SU-DHL-6 (cell line): ENCODE measurements at regions not wholly inside any gene's neighbourhood (a gene's known extent, or its start where the extent isn't known, plus 50 kb on each side); places are given as distances from the start of the nearest gene placed in this dataset.

Source experiments
- H2AFZ ChIP-seq: fragments of 200-600 bp; sonication (generic); 2 replicates; pipeline ENCODE4 v1.6.1; 2014; ENCODE audit warnings: low read depth, mild to moderate bottlenecking, moderate library complexity, mixed read lengths, antibody characterized with exemption, low read length; ENCODE audit not compliant: severe bottlenecking
- H3F3A ChIP-seq: fragments of 200-600 bp; shearing (Covaris generic); 2 replicates; pipeline ENCODE4 v1.6.0; 2016; ENCODE audit warnings: antibody characterized with exemption, mild to moderate bottlenecking; ENCODE audit not compliant: insufficient read depth
- H3K27ac ChIP-seq: fragments of 200-600 bp; sonication (generic); 2 replicates; pipeline ENCODE4 v1.5.1; 2016; ENCODE audit warnings: low read depth, mild to moderate bottlenecking, low read length, moderate library complexity, mixed read lengths
- H3K27me3 ChIP-seq: fragments of 200-600 bp; sonication (generic), shearing (Covaris generic); 2 replicates; pipeline ENCODE4 v1.6.0; 2014; ENCODE audit warnings: mild to moderate bottlenecking, low read length
- H3K36me3 ChIP-seq: fragments of 200-600 bp; sonication (generic); 2 replicates; pipeline ENCODE4 v1.6.1; 2014; ENCODE audit warnings: mild to moderate bottlenecking, low read length, mixed read lengths
- H3K4me2 ChIP-seq: fragments of 300-600, 200-600 bp; shearing (Covaris generic), sonication (generic); 2 replicates; pipeline ENCODE4 v1.6.0; 2014; ENCODE audit warnings: low read length, low read depth, mild to moderate bottlenecking; ENCODE audit not compliant: poor library complexity, severe bottlenecking
- H3K4me3 ChIP-seq: fragments of 200-600 bp; sonication (generic); 2 replicates; pipeline ENCODE4 v1.5.1; 2014; ENCODE audit warnings: antibody characterized with exemption, low read length, mild to moderate bottlenecking, mixed read lengths; ENCODE audit not compliant: insufficient read depth, poor library complexity, severe bottlenecking
- H3K79me2 ChIP-seq: fragments of 200-600 bp; sonication (generic); 2 replicates; pipeline ENCODE4 v1.6.1; 2014; ENCODE audit warnings: mild to moderate bottlenecking, low read length, moderate library complexity; ENCODE audit not compliant: insufficient read depth
- H3K9ac ChIP-seq: fragments of 200-600 bp; sonication (generic); 2 replicates; pipeline ENCODE4 v1.7.0; 2014; ENCODE audit warnings: mild to moderate bottlenecking, low read length
- H3K9me2 ChIP-seq: fragments of 200-600 bp; sonication (generic); replicated peaks from 2 replicates; pipeline ENCODE4 v1.6.1; 2014; ENCODE audit warnings: low read length; ENCODE audit not compliant: insufficient read depth
- H3K9me3 ChIP-seq: fragments of 200-600 bp; sonication (generic); 2 replicates; pipeline ENCODE4 v1.6.1; 2014; ENCODE audit warnings: low read length, mixed read lengths; ENCODE audit not compliant: insufficient read depth
- H4K20me1 ChIP-seq: fragments of 200-600 bp; sonication (generic); 2 replicates; pipeline ENCODE4 v1.6.1; 2014; ENCODE audit warnings: low read depth, mild to moderate bottlenecking, antibody characterized with exemption, low read length, moderate library complexity, mixed read lengths
- CTCF ChIP-seq: fragments of 200-600 bp; sonication (generic); IDR thresholded peaks from one replicate; pipeline ENCODE4 v1.5.1; 2017; ENCODE audit warnings: antibody characterized with exemption, mild to moderate bottlenecking, low read length, moderate library complexity; ENCODE audit not compliant: insufficient read depth, poor library complexity, severe bottlenecking
- EZH2phosphoT487 ChIP-seq: fragments of 200-600 bp; sonication (generic), shearing (Covaris generic); conservative IDR thresholded peaks from 2 replicates; pipeline ENCODE4 v1.6.1; 2018; ENCODE audit warnings: mild to moderate bottlenecking, antibody characterized with exemption, low read length, moderate library complexity, mixed read lengths

- Histone ChIP-seq H3K27ac (no peak overlapping the region), H3K9me3 (no peaks in the 10 kb centered on the region), H3K36me3 (no peaks in the 10 kb centered on the region), H3K27me3 (no peaks in the 10 kb centered on the region), H3K4me3 (no peak overlapping the region), H3K79me2 (no peaks in the 10 kb centered on the region), H3K9me2 (no peaks in the 10 kb centered on the region), H3F3A (no peaks in the 10 kb centered on the region), H3K4me2 (no peak overlapping the region), H3K9ac (no peak overlapping the region), H2AFZ (no peak overlapping the region), H4K20me1 (no peaks in the 10 kb centered on the region)
- TF ChIP-seq EZH2phosphoT487 = no peak
- TF ChIP-seq CTCF = no peak
These were observed 224.5 kb upstream of the TAPT1 start for GRCh38 chr4:16450724-16451123.

GRCh38 chr4:16450031-16450430, 223.8 kb upstream of the TAPT1 start:
- H3K4me3 ChIP-seq = no peak overlapping the region
- no peaks in the 10 kb centered on the region for H3K79me2 ChIP-seq
- H3K27ac ChIP-seq = no peak overlapping the region
- no peak overlapping the region for H3K9ac ChIP-seq
- H2AFZ ChIP-seq = no peak overlapping the region
- no peak overlapping the region for H3K4me2 ChIP-seq
- no peaks in the 10 kb centered on the region for H3K36me3 ChIP-seq
- TF ChIP-seq CTCF (no peak), EZH2phosphoT487 (no peak)
- no peaks in the 10 kb centered on the region for H3K9me2 ChIP-seq
- H3K9me3 ChIP-seq = no peaks in the 10 kb centered on the region
- H3K27me3 ChIP-seq = no peaks in the 10 kb centered on the region
- H3F3A ChIP-seq = no peaks in the 10 kb centered on the region
- no peaks in the 10 kb centered on the region for H4K20me1 ChIP-seq

GRCh38 chr4:16449406-16449805, 223.1 kb upstream of the TAPT1 start:
- Histone ChIP-seq H4K20me1 (no peaks in the 10 kb centered on the region), H3K4me3 (no peak overlapping the region), H3K9me3 (no peaks in the 10 kb centered on the region), H3K79me2 (no peaks in the 10 kb centered on the region), H3F3A (no peaks in the 10 kb centered on the region), H3K36me3 (no peaks in the 10 kb centered on the region), H3K27me3 (no peaks in the 10 kb centered on the region), H3K9ac (no peak overlapping the region), H3K27ac (no peak overlapping the region), H3K9me2 (no peaks in the 10 kb centered on the region), H2AFZ (no peak overlapping the region), H3K4me2 (no peak overlapping the region)
- TF ChIP-seq CTCF (no peak), EZH2phosphoT487 (no peak)
